Muscle layer of colon (tissue), 2 donors: ENCODE measurements at regions not wholly inside any gene's neighbourhood (a gene's known extent, or its start where the extent isn't known, plus 50 kb on each side); places are given as distances from the start of the nearest gene placed in this dataset.
"Not testable (repeated sequence)": the region's sequence is repeated elsewhere in the genome, so short reads cannot be mapped to it uniquely, and the experiment has no call there.

ENCODE experiments used
- H3K27ac ChIP-seq: one replicate; pipeline ENCODE4 v1.7.0; 2013; ENCODE audit warnings: low read depth, mild to moderate bottlenecking, low read length, moderate library complexity
- H3K27me3 ChIP-seq, 2 donors: one replicate each; pipeline ENCODE4 v1.7.0; 2013; ENCODE audit warnings: low read length in 2 of 2, mild to moderate bottlenecking in 2 of 2; ENCODE audit not compliant: insufficient read depth in 2 of 2, control insufficient read depth in 1 of 2
- H3K36me3 ChIP-seq: one replicate; pipeline ENCODE4 v1.7.0; 2013; ENCODE audit warnings: mild to moderate bottlenecking, low read length; ENCODE audit not compliant: insufficient read depth
- H3K4me1 ChIP-seq: one replicate; pipeline ENCODE4 v1.7.0; 2013; ENCODE audit warnings: mild to moderate bottlenecking, low read length; ENCODE audit not compliant: insufficient read depth
- H3K4me3 ChIP-seq, 2 donors: one replicate each; pipeline ENCODE4 v1.7.0; 2013; ENCODE audit warnings: low read length in 2 of 2, low read depth in 1 of 2, mild to moderate bottlenecking in 1 of 2, moderate library complexity in 1 of 2
- H3K9ac ChIP-seq: one replicate; pipeline ENCODE4 v1.7.0; 2013; ENCODE audit warnings: low read length
- H3K9me3 ChIP-seq: one replicate; pipeline ENCODE4 v1.7.0; 2013; ENCODE audit warnings: mild to moderate bottlenecking, low read length
- donor health status: abdominal sarcoma.
- donor health status: Adenocarcinoma of cecum.

GRCh38 chr7:13803134-13803533 lies 186.3 kb downstream of the ETV1 start:
- no peak overlapping the region for H3K27ac ChIP-seq

GRCh38 chr7:13806089-13806867 lies 183.2 kb downstream of the ETV1 start:
- not testable (repeated sequence) for H3K9ac ChIP-seq, H3K27me3 ChIP-seq, H3K27ac ChIP-seq, H3K4me3 ChIP-seq, H3K9me3 ChIP-seq, H3K36me3 ChIP-seq, H3K4me1 ChIP-seq

More at GRCh38 chr7:13803134-13803533, 186.3 kb downstream of the ETV1 start:
- H3K36me3 ChIP-seq = no peaks in the 10 kb centered on the region
- no peak overlapping the region for H3K4me3 ChIP-seq
- H3K27me3 ChIP-seq = no peaks in the 10 kb centered on the region
- H3K9me3 ChIP-seq = no peaks in the 10 kb centered on the region
- H3K9ac ChIP-seq = no peak overlapping the region
- H3K4me1 ChIP-seq = no peaks in the 10 kb centered on the region

GRCh38 chr7:13817230-13817629 lies 172.2 kb downstream of the ETV1 start:
- not testable (repeated sequence) for H3K4me3 ChIP-seq, H3K27me3 ChIP-seq, H3K9ac ChIP-seq, H3K9me3 ChIP-seq, H3K27ac ChIP-seq, H3K36me3 ChIP-seq, H3K4me1 ChIP-seq

GRCh38 chr7:13821152-13821787 lies 168.2 kb downstream of the ETV1 start:
- H3K4me1 ChIP-seq = no peaks in the 10 kb centered on the region
- no peak overlapping the region for H3K27ac ChIP-seq
- no peaks in the 10 kb centered on the region for H3K9me3 ChIP-seq
- no peaks in the 10 kb centered on the region for H3K36me3 ChIP-seq
- no peaks in the 10 kb centered on the region for H3K27me3 ChIP-seq
- no peak overlapping the region for H3K9ac ChIP-seq
- no peak overlapping the region for H3K4me3 ChIP-seq

GRCh38 chr7:13822678-13823077 lies 166.8 kb downstream of the ETV1 start:
- Histone ChIP-seq H3K27ac (no peak overlapping the region), H3K4me3 (no peak overlapping the region), H3K9me3 (no peaks in the 10 kb centered on the region), H3K9ac (no peak overlapping the region), H3K4me1 (no peaks in the 10 kb centered on the region), H3K36me3 (no peaks in the 10 kb centered on the region), H3K27me3 (no peaks in the 10 kb centered on the region)

GRCh38 chr7:13826752-13827151 lies 162.7 kb downstream of the ETV1 start:
- Histone ChIP-seq H3K4me3 (no peak overlapping the region), H3K9me3 (no peaks in the 10 kb centered on the region), H3K9ac (no peak overlapping the region), H3K4me1 (no peaks in the 10 kb centered on the region), H3K27ac (no peak overlapping the region), H3K27me3 (no peaks in the 10 kb centered on the region), H3K36me3 (no peaks in the 10 kb centered on the region)

GRCh38 chr7:13827716-13828115 lies 161.8 kb downstream of the ETV1 start:
- no peaks in the 10 kb centered on the region for H3K36me3 ChIP-seq
- no peaks in the 10 kb centered on the region for H3K27me3 ChIP-seq
- H3K4me3 ChIP-seq = no peak overlapping the region
- H3K9ac ChIP-seq = no peak overlapping the region
- H3K27ac ChIP-seq = no peak overlapping the region
- no peaks in the 10 kb centered on the region for H3K9me3 ChIP-seq
- no peaks in the 10 kb centered on the region for H3K4me1 ChIP-seq

GRCh38 chr7:13829231-13829630 lies 160.2 kb downstream of the ETV1 start:
- Histone ChIP-seq H3K4me1 (no peaks in the 10 kb centered on the region), H3K27ac (no peak overlapping the region), H3K27me3 (no peaks in the 10 kb centered on the region), H3K9me3 (no peaks in the 10 kb centered on the region), H3K36me3 (no peaks in the 10 kb centered on the region), H3K4me3 (no peak overlapping the region), H3K9ac (no peak overlapping the region)

- H3K27me3 ChIP-seq = no peaks in the 10 kb centered on the region
- no peak overlapping the region for H3K27ac ChIP-seq
- H3K4me3 ChIP-seq = no peak overlapping the region
- no peak overlapping the region for H3K9ac ChIP-seq
- H3K4me1 ChIP-seq = no peaks in the 10 kb centered on the region
- H3K36me3 ChIP-seq = no peaks in the 10 kb centered on the region
- no peaks in the 10 kb centered on the region for H3K9me3 ChIP-seq
These were observed 159.3 kb downstream of the ETV1 start for GRCh38 chr7:13829914-13830900.

- no peak overlapping the region for H3K9ac ChIP-seq
- H3K9me3 ChIP-seq = no peaks in the 10 kb centered on the region
- no peaks in the 10 kb centered on the region for H3K4me1 ChIP-seq
- H3K4me3 ChIP-seq = no peak overlapping the region
- no peak overlapping the region for H3K27ac ChIP-seq
- H3K27me3 ChIP-seq = no peaks in the 10 kb centered on the region
- H3K36me3 ChIP-seq = no peaks in the 10 kb centered on the region
These were observed 157.1 kb downstream of the ETV1 start for GRCh38 chr7:13832346-13832745.

- Histone ChIP-seq H3K4me3 (no peak overlapping the region), H3K9me3 (no peaks in the 10 kb centered on the region), H3K4me1 (no peaks in the 10 kb centered on the region), H3K36me3 (no peaks in the 10 kb centered on the region), H3K27ac (no peak overlapping the region), H3K27me3 (no peaks in the 10 kb centered on the region), H3K9ac (no peak overlapping the region)
These were observed 155.1 kb downstream of the ETV1 start for GRCh38 chr7:13834328-13834761.
